CD1c-positive myeloid dendritic cell (primary cell): ENCODE measurements at regions not wholly inside any gene's neighbourhood (a gene's known extent, or its start where the extent isn't known, plus 50 kb on each side); places are given as distances from the start of the nearest gene placed in this dataset.

Source experiments
- DNase-seq: peaks from one replicate; pipeline ENCODE4 v3.0.0-alpha.2; 2016; ENCODE audit errors: extremely low spot score

DNA sequence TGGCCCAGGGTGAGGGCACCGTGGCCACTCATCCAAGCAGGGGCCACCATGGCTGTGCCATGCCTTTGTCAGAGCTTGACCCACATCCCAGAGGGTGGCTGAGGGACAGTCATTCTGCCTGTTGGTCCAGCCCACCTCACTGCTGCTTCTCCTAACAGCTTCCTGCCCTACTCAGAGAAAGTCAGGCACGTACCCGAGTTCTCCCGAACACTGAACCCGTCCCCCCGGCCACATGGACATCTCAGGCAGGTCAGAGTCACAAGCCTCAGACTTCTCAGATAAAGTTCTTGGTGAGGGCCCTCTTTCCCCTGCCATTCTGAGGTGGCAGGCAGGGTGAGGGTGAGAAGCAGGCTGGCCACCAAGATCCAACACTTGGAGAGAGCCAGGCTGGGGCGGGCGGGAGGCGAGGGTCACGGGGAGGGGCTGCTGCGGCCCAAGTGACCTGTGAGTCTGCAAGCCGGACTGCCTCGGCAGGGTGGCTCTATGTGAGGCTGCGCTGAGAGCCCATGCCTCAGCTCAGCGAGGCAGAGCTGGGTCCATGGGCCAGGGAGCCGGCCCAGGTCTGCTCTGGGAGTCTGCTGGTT lies 317.8 kb downstream of the TMEM121 start:
- no peak for DNase-seq

GRCh38 chr14:105844810-105845724 lies 318.7 kb downstream of the TMEM121 start:
- DNase-seq: no peak

GRCh38 chr14:105845725-105846309 lies 319.4 kb downstream of the TMEM121 start:
- no peak for DNase-seq

- no peak for DNase-seq
Measured at GRCh38 chr14:105846312-105846711, 319.9 kb downstream of the TMEM121 start.

DNA sequence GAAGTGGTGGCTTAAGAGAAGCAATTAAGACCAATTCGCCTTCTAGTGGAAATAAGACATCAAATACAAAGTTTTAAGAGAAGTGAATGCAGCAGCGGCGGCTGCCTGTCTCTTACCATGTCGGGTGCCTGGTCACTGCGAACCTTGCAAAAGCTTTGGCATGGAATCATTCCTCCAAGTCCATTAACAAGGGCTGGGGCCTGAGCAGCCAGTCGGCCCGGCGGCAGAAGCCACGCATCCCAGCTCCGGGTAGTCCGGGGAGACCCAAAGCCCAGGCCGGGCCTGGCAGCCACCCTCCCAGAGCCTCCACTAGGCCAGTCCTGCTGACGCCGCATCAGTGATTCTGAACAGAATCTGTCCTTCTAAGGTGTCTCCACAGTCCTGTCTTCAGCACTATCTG lies 321.0 kb downstream of the TMEM121 start:
- no peak for DNase-seq

GRCh38 chr14:105848570-105848969 lies 322.2 kb downstream of the TMEM121 start:
- no peak for DNase-seq

DNA sequence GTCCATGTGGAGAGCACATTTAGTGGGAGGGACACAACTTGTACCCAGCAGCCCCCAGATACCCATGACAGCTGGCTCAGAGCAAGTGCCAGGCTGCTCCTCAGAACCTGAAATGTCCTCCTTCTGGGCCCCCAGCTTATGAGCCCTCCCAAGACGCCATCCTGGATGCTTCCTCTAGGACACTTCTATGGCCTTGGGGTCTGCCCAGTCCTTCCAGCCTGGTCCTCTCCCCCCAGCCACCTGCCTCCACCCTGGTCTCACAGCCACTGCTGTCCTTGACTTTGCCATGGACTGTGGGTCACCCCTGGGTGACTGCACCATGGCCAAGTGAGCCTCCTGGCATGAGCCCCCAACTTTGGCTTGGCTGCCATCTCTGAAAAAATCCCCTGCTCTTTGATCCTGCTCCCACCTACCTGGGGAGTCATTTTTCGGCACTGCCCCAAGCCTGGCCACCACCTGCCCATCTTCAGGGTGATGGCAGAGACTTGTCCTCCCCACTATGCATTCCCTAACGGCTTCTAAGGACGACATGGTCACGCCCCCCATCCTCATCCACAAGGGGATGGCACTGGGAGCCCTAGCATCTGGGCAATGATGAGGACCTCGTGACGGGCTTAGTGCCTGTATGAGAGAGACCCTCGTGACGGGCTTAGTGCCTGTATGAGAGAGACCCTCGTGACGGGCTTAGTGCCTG lies 323.7 kb downstream of the TMEM121 start:
- DNase-seq: no peak

- no peak for DNase-seq
Measured at GRCh38 chr14:105850853-105851581, 324.6 kb downstream of the TMEM121 start.

DNA sequence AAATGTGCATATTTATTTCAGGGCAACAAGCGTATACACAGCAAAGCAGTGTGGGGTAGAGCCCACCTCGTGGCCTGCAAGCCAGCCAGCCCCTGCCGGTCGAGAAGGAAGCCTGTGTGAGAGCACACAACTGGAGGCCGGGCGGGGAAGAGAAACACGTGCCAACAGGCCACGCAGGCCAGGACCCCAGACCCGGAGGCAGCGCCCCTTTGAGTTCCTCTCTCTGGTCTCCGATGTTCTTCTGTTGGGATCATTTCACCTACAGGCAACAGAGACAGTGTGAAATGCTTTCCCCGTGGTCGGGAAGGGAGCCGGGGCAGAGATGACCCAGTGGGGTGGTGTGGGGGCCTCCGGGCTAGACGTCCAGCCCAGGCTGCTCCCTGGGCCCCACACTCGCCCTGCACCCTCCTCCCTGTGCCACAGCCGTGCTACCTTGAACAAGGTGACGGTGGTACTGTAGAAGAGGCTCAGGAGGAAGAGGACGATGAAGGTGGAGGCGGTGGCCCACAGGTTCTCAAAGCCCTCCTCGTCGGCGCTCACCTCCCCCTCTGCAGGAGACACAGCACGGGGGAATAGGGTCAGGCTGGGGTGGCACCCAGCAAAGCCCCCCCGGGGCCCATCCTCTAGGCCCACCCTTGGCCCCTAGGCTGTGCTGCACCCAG lies 325.5 kb downstream of the TMEM121 start:
- no peak for DNase-seq

DNA sequence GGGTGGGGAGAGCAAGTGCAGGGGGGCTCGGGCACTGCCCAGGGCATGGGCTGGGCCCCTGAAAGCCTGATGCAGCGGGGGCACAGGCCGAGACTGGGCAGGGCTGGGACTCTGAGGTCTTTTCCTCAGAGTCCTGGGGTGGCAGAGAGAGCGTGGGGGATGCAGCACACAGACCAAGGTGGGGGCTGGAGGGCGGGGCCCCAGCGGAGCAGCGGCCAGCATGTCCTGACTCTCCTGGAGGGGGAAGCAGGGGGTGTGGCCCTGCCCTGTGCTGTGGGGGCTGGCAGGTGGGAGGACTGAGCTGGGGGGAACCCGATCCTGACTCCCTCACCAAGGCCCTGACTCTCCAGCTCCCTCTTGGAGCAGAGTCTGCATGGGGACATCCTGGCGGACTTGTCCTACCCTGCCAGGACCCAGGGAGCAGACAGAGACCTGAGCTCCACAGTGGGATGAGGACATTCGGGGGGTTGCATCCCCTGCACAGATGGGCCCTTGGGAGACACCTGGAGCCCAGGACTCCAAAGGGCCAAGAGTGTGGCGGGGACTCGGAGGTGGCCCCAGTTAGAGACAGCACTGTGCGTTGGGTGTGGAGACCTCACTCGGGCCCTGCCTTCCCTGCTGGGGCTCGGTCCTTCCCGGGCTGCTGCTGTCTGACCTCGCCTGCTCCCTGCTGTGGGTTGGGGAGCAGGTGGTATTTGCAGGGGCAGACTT lies 326.1 kb downstream of the TMEM121 start:
- no peak for DNase-seq

- no peak for DNase-seq
Measured at GRCh38 chr14:105853089-105853906, 326.9 kb downstream of the TMEM121 start.

DNA sequence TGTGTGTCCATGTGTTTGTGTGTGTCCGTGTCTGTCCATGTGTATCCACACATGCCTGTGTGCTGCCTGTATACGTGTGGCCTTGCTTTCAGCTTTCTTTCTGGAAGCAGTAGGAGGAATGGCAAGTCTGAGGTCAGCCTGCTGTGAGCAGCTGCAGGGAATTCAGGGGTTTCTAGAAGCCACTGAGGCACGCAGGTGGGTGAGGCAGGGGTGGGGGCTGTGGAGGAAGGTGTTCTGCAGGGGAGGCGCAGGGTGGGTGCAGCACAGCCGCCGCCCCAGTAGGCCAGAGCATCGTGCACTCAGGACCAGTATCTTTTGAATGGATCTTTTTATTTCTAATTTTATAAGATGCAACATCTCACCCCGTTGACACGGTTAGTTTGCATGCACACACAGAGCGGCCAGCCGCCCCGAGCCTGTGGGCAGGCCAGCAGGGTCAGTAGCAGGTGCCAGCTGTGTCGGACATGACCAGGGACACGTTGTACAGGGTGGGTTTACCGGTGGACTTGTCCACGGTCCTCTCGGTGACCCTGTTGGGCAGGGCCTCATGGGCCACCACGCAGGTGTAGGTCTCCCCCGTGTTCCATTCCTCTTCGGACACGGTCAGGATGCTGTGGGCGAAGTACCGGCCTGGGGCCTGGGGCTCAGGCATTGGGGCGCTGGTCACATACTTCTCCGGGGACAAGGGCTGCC lies 327.7 kb downstream of the TMEM121 start:
- DNase-seq: no peak

- DNase-seq: no peak
Measured at GRCh38 chr14:105854600-105855245, 328.3 kb downstream of the TMEM121 start.

- no peak for DNase-seq
Measured at GRCh38 chr14:105855246-105855892, 329.0 kb downstream of the TMEM121 start.

DNA sequence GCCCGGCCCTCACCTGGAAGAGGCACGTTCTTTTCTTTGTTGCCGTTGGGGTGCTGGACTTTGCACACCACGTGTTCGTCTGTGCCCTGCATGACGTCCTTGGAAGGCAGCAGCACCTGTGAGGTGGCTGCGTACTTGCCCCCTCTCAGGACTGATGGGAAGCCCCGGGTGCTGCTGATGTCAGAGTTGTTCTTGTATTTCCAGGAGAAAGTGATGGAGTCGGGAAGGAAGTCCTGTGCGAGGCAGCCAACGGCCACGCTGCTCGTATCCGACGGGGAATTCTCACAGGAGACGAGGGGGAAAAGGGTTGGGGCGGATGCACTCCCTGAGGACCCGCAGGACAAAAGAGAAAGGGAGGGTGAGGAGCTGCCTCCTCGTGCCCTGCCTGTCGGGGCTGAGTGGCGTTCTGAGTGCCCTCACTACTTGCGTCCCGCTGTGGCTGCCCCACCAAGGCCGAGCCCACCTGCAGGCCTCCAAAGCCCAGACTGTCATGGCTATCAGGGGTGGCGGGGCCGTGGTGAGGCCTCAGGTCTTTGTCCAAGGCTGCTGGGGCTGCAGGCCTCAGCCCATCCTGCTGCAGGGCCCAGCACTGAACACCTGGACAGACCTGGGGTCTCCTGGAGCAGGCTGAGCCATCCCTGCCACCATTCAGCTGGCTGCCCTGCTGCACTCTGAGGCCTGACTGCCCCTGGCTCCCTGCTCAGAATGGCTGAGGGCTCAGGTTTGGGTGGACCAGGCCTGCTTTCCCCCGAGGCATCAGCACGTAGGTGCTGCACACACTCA lies 329.7 kb downstream of the TMEM121 start:
- DNase-seq: no peak

DNA sequence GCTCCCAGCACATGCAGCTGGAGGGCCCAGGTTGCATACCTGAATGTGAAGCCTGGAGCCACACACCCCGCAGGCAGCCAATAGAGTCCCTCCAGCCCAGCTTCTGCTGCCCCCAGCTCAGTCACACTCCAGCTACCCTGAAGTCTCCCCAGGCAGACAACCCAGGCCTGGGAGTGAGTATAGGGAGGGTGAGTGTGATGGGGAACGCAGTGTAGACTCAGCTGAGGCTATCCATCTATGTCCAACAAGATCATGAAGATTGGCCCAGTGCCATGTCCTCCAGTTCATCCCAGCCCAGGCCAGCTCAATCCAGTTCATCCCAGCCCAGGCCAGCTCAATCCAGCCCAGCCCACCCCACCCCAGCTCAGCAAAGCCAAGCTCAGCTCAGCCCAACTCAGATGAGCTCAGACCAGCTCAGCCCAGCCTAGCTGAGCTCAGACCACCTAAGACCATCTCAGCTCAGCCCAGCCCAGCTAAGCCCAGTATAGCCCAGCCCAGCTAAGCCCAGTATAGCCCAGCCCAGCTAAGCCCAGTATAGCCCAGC lies 330.4 kb downstream of the TMEM121 start:
- no peak for DNase-seq
